Stomach (tissue), 8 donors: ENCODE measurements at regions not wholly inside any gene's neighbourhood (a gene's known extent, or its start where the extent isn't known, plus 50 kb on each side); places are given as distances from the start of the nearest gene placed in this dataset.

Experiments
- DNase-seq, 2 donors: peaks; one replicate each; pipeline versions ENCODE4 v3.0.0 to v3.0.0-alpha.2; 2013 to 2019
- H3K27ac ChIP-seq, 5 donors: fragments of 200-600 bp in 4 of 5; sonication (generic) in 4 of 5; one replicate each; pipeline ENCODE4 v1.5.1; 2013 to 2019; ENCODE audit warnings: mild to moderate bottlenecking in 1 of 5, moderate library complexity in 1 of 5
- H3K27me3 ChIP-seq, 3 donors: fragments of 200-600 bp; sonication (generic); one replicate each; pipeline ENCODE4 v1.5.1; 2017 to 2019; ENCODE audit warnings: mixed run types in 1 of 3
- H3K36me3 ChIP-seq, 4 donors: fragments of 200-600 bp; sonication (generic); 1 replicate in 3 of 4; 2 replicates in 1 of 4; pipeline ENCODE4 v1.5.1; 2016 to 2019
- H3K4me1 ChIP-seq, 4 donors: fragments of 200-600 bp; sonication (generic); one replicate each; pipeline ENCODE4 v1.5.1; 2016 to 2019
- H3K4me3 ChIP-seq, 4 donors: fragments of 200-600 bp; sonication (generic) in 3 of 4; one replicate each; pipeline ENCODE4 v1.5.1; 2016 to 2019; ENCODE audit warnings: mild to moderate bottlenecking in 1 of 4
- H3K9me3 ChIP-seq, 4 donors: fragments of 200-600 bp; sonication (generic); one replicate each; pipeline ENCODE4 v1.5.1; 2016 to 2019
- EP300 ChIP-seq: sonication (generic); formaldehyde crosslinking; IDR thresholded peaks from one replicate; pipeline ENCODE4 v1.6.1; 2017; ENCODE audit warnings: antibody characterized with exemption
- POLR2A ChIP-seq, 4 donors: fragments of 450-650 bp; IDR thresholded peaks; one replicate each; pipeline ENCODE4 v1.6.1; 2016; ENCODE audit warnings: antibody characterized with exemption in 4 of 4, control low read depth in 2 of 4, mild to moderate bottlenecking in 1 of 4, moderate library complexity in 1 of 4
- POLR2AphosphoS5 ChIP-seq, 3 donors: sonication (generic); formaldehyde crosslinking; IDR thresholded peaks; one replicate each; pipeline ENCODE4 v1.6.1; 2016; ENCODE audit warnings: antibody characterized with exemption in 3 of 3
- WGBS, 5 donors: extraction: QIAGEN DNeasy Blood & Tissue Kit in 3 of 5; methylation state at CpG; one replicate each; pipeline versions ENCODE4 v1.1.5 to v1.1.7; 2013 to 2018; 5-methylcytosine and 5-hydroxymethylcytosine counted together
- intact Hi-C: fragments of 100-400 bp; cut with DNase I; formaldehyde crosslinking; loops from one replicate; pipeline ENCODE4 v1.15.1; 2023; ENCODE audit warnings: low total_unique reads
- TF ChIP-seq, protein P1 (sequence below), 7 experiments: fragments of 450-650 bp in 4 of 7; fragments of 200-600 bp in 3 of 7; sonication (generic) in 3 of 7; IDR thresholded peaks; one replicate each; pipeline ENCODE4 v1.5.1; 2016 to 2019; ENCODE audit warnings: antibody characterized with exemption in 7 of 7, control low read depth in 2 of 7, mild to moderate bottlenecking in 1 of 7
- donor health status: healthy with polysubstance abuse.
- donor health status: Bipolar disorder and iron deficiency.
- donor health status: healthy.

DNA sequence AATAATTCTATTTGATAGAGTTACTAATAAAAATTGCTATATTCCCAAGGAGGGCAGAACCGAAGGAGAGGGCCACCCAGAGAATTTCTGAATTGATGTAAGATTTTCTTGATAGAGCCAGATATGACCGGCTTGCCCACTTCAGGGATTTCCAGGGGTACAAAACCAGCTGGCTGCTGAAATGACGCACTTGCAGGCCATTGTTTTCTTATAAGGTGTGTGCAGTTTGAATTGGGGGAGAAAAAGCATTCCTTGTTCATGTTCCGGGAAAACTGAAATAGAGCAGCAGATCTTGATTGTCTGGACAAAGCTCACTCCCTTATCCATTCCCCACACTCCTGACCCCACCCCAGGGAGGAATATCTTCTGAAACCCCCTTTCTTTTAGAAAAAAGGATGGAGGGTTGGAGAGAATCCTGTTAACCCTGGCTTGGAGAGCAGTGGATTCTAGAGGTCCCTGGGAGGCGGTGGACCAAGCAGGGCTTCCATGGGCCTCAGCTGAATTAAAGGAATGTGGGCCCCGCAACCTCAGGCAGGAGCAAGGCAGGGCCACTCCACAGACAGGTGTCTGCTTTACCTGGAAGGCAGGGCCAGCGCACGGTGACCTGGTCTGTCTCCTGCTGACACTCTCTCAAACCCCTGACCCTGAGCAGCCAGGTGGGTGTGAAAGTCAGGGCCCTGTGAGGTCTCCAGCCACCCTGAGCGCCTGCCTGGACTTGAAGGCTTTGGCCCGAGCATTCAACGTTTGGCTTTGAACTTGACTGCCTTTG is 96.4 kb downstream of the TMEM170B start:
- H3K4me3 ChIP-seq = no peak overlapping the region
- no peaks in the 10 kb centered on the region for H3K9me3 ChIP-seq
- no peak overlapping the region for H3K27ac ChIP-seq
- peak in 1 of 2 donors; percentile 81 for DNase-seq
- H3K4me1 ChIP-seq = peaks cover 17 to 34% (median 19%) of the 10 kb centered on the region in 4 donors
- intact Hi-C loops = no loop called here
- no peaks in the 10 kb centered on the region for H3K36me3 ChIP-seq
- 79 to 94% (median 87%) methylated on average over 7 to 11 of the region's 11 CpGs for WGBS, 5 donors
- H3K27me3 ChIP-seq = no peaks in the 10 kb centered on the region
- TF ChIP-seq EP300 (no peak), POLR2AphosphoS5 (IDR thresholded peaks at IDR 0.05) (no peak), POLR2A (IDR thresholded peaks at IDR 0.05) (no peak)
- TF ChIP-seq, protein P1, sequence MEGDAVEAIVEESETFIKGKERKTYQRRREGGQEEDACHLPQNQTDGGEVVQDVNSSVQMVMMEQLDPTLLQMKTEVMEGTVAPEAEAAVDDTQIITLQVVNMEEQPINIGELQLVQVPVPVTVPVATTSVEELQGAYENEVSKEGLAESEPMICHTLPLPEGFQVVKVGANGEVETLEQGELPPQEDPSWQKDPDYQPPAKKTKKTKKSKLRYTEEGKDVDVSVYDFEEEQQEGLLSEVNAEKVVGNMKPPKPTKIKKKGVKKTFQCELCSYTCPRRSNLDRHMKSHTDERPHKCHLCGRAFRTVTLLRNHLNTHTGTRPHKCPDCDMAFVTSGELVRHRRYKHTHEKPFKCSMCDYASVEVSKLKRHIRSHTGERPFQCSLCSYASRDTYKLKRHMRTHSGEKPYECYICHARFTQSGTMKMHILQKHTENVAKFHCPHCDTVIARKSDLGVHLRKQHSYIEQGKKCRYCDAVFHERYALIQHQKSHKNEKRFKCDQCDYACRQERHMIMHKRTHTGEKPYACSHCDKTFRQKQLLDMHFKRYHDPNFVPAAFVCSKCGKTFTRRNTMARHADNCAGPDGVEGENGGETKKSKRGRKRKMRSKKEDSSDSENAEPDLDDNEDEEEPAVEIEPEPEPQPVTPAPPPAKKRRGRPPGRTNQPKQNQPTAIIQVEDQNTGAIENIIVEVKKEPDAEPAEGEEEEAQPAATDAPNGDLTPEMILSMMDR (IDR thresholded peaks at IDR 0.05) = no peak

DNA sequence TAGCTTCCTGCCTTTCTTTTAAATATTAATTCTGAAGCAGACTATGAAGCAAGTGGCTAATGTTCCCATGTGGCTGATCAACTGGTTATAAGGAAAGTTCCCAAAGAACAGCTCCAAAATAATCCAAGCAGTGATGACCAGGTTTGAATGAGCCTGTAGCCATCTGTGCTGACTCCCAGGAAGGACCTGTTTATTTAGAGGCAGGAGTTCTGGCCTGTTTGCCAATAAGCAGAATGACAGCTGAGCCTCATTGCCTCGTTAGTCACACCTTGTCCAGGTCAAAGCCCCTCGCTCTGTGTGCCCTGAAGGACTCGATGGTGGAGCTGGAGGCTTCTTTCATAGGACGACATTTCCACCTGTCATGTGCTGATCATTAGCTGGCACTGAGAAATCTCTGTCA is 97.4 kb downstream of the TMEM170B start:
- 80 to 91% (median 85%) methylated on average over 4 of the region's 4 CpGs for WGBS, 5 donors
- intact Hi-C loops = no loop called here
- TF ChIP-seq POLR2A (IDR thresholded peaks at IDR 0.05) = no peak
- no peak for TF ChIP-seq POLR2AphosphoS5 (IDR thresholded peaks at IDR 0.05)
- no peak for TF ChIP-seq EP300
- TF ChIP-seq, protein P1 (IDR thresholded peaks at IDR 0.05) = no peak
- H3K27ac ChIP-seq = no peak overlapping the region
- H3K27me3 ChIP-seq = no peaks in the 10 kb centered on the region
- H3K4me1 ChIP-seq = peaks cover 17 to 34% (median 19%) of the 10 kb centered on the region in 4 donors
- no peak overlapping the region for H3K4me3 ChIP-seq
- DNase-seq = no peak
- H3K36me3 ChIP-seq = no peaks in the 10 kb centered on the region
- H3K9me3 ChIP-seq = no peaks in the 10 kb centered on the region

DNA sequence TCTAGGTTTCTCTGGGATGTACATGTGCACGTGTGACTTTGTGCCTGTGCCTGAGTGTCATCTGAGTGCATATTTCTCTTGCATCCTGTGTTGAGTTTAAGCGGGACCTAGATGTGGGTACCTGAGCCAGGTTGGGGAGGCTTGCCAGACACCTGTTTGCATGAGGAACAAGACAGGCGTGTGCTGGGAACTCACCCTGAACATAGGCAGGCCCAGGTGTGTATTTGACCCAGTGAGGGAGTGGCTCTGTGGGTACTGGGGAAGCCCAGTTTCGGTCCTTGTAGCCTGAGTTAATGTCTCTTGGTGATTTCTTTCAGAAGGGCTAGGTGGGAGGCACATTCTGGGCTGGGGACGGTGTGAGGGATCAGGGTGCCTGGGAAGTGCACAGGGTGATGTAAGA is 98.6 kb downstream of the TMEM170B start:
- intact Hi-C loops = no loop called here
- TF ChIP-seq POLR2AphosphoS5 (IDR thresholded peaks at IDR 0.05) (peak in 1 of 3 donors; percentile 30), EP300 (no peak), POLR2A (IDR thresholded peaks at IDR 0.05) (no peak)
- TF ChIP-seq, protein P1 (IDR thresholded peaks at IDR 0.05) = no peak
- peak in 1 of 2 donors; percentile 80 for DNase-seq
- no peak overlapping the region for H3K4me3 ChIP-seq
- H3K36me3 ChIP-seq = no peaks in the 10 kb centered on the region
- H3K27me3 ChIP-seq = no peaks in the 10 kb centered on the region
- no peak overlapping the region for H3K27ac ChIP-seq
- no peaks in the 10 kb centered on the region for H3K9me3 ChIP-seq
- peaks cover 17 to 34% (median 19%) of the 10 kb centered on the region in 4 donors for H3K4me1 ChIP-seq
- WGBS, 5 donors = 53 to 74% (median 65%) methylated on average over 5 of the region's 5 CpGs

DNA sequence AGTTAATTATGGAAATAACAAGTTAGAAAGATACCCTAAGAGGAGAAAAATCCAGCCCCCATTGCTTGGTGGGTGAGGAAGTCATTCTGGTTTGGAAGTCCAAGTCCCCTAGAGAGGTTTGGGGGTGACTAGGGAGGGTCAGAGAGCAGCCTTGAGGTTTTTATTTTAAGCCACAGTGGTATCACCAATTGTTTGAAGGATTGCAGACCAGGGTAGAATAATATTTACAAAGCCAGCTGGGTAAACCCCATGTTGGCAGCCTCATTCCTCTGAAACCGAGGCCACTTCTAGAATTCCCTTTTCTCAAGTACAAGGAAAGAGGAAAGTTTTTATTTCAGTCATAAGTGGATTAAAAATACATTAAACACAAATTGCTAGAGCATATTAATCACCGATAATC is 99.7 kb downstream of the TMEM170B start:
- Histone ChIP-seq H3K27ac (peak overlapping the region in 4 of 5 donors; percentile 24 to 64 (median 53)), H3K4me3 (no peak overlapping the region), H3K27me3 (no peaks in the 10 kb centered on the region), H3K4me1 (peaks cover 13 to 29% (median 17%) of the 10 kb centered on the region in 4 donors), H3K9me3 (no peaks in the 10 kb centered on the region), H3K36me3 (no peaks in the 10 kb centered on the region)
- 18 to 56% (median 26%) methylated on average over 2 of the region's 2 CpGs for WGBS, 5 donors
- TF ChIP-seq, protein P1 (IDR thresholded peaks at IDR 0.05) = no peak
- TF ChIP-seq POLR2AphosphoS5 (IDR thresholded peaks at IDR 0.05) (no peak), EP300 (no peak), POLR2A (IDR thresholded peaks at IDR 0.05) (no peak)
- intact Hi-C loops = no loop called here
- peak; percentile 54 to 67 for DNase-seq
